ENCODE measurements at regions not wholly inside any gene's neighbourhood (a gene's known extent, or its start where the extent isn't known, plus 50 kb on each side); places are given as distances from the start of the nearest gene placed in this dataset.
"Not testable (repeated sequence)": the region's sequence is repeated elsewhere in the genome, so short reads cannot be mapped to it uniquely, and the experiment has no call there.

DNA sequence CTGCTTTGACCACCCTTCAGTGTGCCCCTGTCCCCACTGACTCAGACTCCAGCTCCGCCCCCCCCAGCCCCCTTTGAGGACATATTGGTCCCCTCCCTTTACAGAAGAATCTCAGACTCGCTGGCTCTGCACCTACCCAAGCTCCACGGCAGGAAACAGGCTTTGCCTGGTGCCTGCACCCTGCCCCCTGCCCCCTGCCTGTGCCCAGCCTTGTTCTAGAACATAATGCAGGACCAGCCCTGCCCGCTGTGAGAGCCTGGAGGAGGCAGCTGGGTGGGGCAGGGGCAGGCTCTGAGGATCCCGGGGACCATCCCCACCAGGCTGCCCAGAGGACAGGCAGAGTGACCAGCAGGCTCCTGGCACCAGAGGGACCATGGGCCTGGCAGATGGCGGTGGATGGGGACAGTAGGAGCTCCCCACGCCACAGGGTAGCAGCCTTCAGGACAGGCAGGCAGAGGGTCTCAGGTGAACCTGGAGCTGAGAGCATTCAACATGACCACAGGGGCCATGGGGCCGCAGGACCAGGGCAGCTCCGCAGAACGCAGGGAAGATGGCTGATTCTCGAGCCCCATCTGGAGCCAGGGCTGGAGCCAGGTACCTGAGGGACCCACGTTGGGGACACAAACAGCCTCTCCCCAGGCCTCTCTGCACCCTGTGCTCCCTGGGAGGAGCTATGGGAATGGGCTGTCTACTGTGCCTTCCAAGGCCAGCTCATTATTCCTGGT, 165.0 kb upstream of the FOXD4L5 start:
- TF ChIP-seq POLR2A (IDR thresholded peaks at IDR 0.05; ENCODE audit: low read length); GATA1 (IDR thresholded peaks at IDR 0.05; ENCODE audit: low read depth, low read length): not testable (repeated sequence)
